PFSK-1 (cell line): ENCODE measurements at regions not wholly inside any gene's neighbourhood (a gene's known extent, or its start where the extent isn't known, plus 50 kb on each side); places are given as distances from the start of the nearest gene placed in this dataset.

Experiments
- FOXP2 ChIP-seq: optimal IDR thresholded peaks from 2 replicates; pipeline ENCODE3; 2011; ENCODE audit warnings: borderline replicate concordance, control low read depth, inconsistent platforms; ENCODE audit not compliant: insufficient read depth; ENCODE audit errors: extremely low read length, extremely low read depth
- POLR2AphosphoS5 ChIP-seq: IDR thresholded peaks from 2 replicates; pipeline ENCODE4 v1.6.1; 2012; ENCODE audit warnings: low read depth, mild to moderate bottlenecking, control low read depth, low read length, moderate library complexity
- REST ChIP-seq, 2 experiments: IDR thresholded peaks; 2 replicates each; pipeline versions ENCODE4 v1.6.1 to v1.8.0; 2011 to 2012; ENCODE audit warnings: low read depth in 2 of 2, low read length in 2 of 2, control low read depth in 1 of 2, inconsistent platforms in 1 of 2, mild to moderate bottlenecking in 1 of 2, moderate library complexity in 1 of 2; ENCODE audit not compliant: insufficient read depth in 1 of 2
- SIN3A ChIP-seq: IDR thresholded peaks from 2 replicates; pipeline ENCODE4 v1.6.1; 2012; ENCODE audit warnings: mild to moderate bottlenecking, low read length, moderate library complexity, borderline replicate concordance; ENCODE audit not compliant: insufficient read depth
- TAF1 ChIP-seq: IDR thresholded peaks from 2 replicates; pipeline ENCODE4 v1.6.1; 2012; ENCODE audit warnings: low read length, control low read depth, borderline replicate concordance; ENCODE audit not compliant: insufficient read depth

GRCh38 chr6:156689656-156690055, 87.5 kb upstream of the ARID1B start:
- TF ChIP-seq FOXP2 = no peak
- TF ChIP-seq REST (IDR thresholded peaks at IDR 0.05; ENCODE audit: insufficient read depth in 1 of 2, low read depth in 2 of 2, low read length in 2 of 2) = no peak
- TF ChIP-seq SIN3A = no peak

DNA sequence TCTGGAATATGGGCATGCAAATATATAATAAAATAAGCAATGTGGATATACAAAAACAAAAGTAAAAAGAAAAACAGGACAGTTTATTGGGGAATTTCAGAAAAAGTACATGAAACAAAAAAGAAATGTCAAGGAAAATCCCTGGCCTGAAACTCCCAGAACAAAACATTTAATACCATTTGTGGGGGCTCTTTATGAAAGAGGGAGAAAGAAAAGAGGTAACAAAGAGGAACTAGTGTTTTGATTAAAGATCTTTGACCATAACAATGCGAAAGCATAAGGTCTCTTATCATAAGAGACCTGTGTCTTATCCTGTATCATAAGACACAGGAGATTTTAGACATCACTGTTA, 88.6 kb upstream of the ARID1B start:
- no peak for TF ChIP-seq REST (IDR thresholded peaks at IDR 0.05; ENCODE audit: insufficient read depth in 1 of 2, low read depth in 2 of 2, low read length in 2 of 2)

DNA sequence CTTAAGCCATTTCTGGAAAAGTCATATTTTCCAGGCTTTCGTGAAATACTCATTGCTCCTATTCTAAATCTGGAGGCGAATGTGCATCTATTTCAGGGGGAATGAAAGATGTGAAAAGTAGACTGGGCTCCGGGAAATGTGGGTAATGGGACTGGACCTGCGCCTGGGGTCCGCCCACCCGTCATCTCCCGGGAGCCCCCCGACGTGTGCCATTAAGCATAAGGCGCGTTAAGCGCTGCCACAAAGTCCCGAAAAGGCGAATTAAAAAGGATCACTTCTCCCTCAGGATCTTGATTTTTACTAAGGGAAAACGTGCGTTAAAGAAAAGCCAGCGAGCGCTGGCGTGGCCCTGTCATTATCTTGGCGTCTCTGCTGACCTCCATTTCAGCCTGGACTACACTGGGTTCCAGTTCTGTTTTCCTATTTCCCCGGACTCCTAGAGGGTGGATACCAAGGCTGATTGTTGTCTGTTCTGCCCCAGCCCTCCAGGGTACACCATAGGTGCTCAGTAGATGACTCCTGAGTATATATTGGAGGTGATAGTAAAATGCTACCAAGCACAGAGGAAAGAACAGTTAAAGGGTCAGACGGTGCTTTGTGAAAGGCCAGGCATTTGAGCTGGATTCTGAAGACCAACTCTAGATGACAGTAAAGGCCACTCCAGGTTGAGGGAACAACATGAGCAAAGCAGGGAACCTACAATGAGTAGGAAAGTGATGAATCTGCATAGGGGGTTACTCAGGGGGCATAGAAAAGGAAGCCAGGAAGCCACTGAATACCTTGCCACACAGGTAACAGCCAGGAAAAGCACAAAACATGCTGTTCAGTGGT, 89.2 kb upstream of the ARID1B start:
- TF ChIP-seq POLR2AphosphoS5 (no peak), SIN3A (no peak), FOXP2 (no peak), REST (IDR thresholded peaks at IDR 0.05; ENCODE audit: insufficient read depth in 1 of 2, low read depth in 2 of 2, low read length in 2 of 2) (no peak), TAF1 (no peak)

- TF ChIP-seq SIN3A (no peak), POLR2AphosphoS5 (peak; percentile 57; the same call in 1 of the 2 replicates), TAF1 (0 out of 2 replicates have a peak, but pooled peaks have one; percentile 53), REST (IDR thresholded peaks at IDR 0.05; ENCODE audit: insufficient read depth in 1 of 2, low read depth in 2 of 2, low read length in 2 of 2) (0 out of 4 replicates have a peak, but pooled peaks of 1 of the 2 experiments have one; percentile 17)
These were observed 90.0 kb upstream of the ARID1B start for GRCh38 chr6:156686995-156687788.
